Activated CD8-positive, alpha-beta T cell treated with anti-CD3 and anti-CD28 coated beads, Interleukin-2, amount 10 ng/mL, durations not matched to agents 7 days and 5 days (primary cell): ENCODE measurements at regions not wholly inside any gene's neighbourhood (a gene's known extent, or its start where the extent isn't known, plus 50 kb on each side); places are given as distances from the start of the nearest gene placed in this dataset.

Experiments used
- ATAC-seq: fragments of 150-1000 bp; cut with Tn5 transposase; one replicate; pipeline ENCODE4 v1.10.0; 2021; ENCODE audit warnings: moderate library complexity
- CTCF ChIA-PET: fragments of 350-600 bp; sonication (Branson Sonifier 250); formaldehyde crosslinking; loops from one replicate; lab custom pipeline; 2021; ENCODE audit warnings: antibody characterized with exemption; lab: Charles Lee
- POLR2A ChIA-PET: fragments of 350-600 bp; sonication (Branson Sonifier 250); formaldehyde crosslinking; loops from one replicate; lab custom pipeline; 2021; ENCODE audit warnings: antibody characterized with exemption; lab: Charles Lee
- DNase-seq: peaks from one replicate; pipeline ENCODE4 v3.0.0-alpha.2; 2020
- H3K27ac Mint-ChIP-seq: one replicate; pipeline ENCODE4 v1.8.0; 2021; ENCODE audit warnings: mild to moderate bottlenecking, mixed read lengths
- H3K27me3 Mint-ChIP-seq: one replicate; pipeline ENCODE4 v1.8.0; 2021; ENCODE audit warnings: low read depth, mixed read lengths
- H3K36me3 Mint-ChIP-seq: one replicate; pipeline ENCODE4 v1.8.0; 2021; ENCODE audit warnings: low read depth, mixed read lengths
- H3K4me1 Mint-ChIP-seq: one replicate; pipeline ENCODE4 v1.8.0; 2021; ENCODE audit warnings: low read depth, mixed read lengths
- H3K4me3 Mint-ChIP-seq: one replicate; pipeline ENCODE4 v1.8.0; 2021; ENCODE audit warnings: mild to moderate bottlenecking, mixed read lengths
- H3K9me3 Mint-ChIP-seq: one replicate; pipeline ENCODE4 v1.8.0; 2022; ENCODE audit warnings: mixed read lengths; ENCODE audit not compliant: insufficient read depth

GRCh38 chr7:118330388-118330787 is 105.9 kb downstream of the ANKRD7 start:
- POLR2A ChIA-PET, result no interaction called here
- Mint-ChIP-seq H3K9me3 (no peaks in the 10 kb centered on the region), H3K27ac (no peak overlapping the region), H3K4me1 (no peaks in the 10 kb centered on the region), H3K36me3 (no peaks in the 10 kb centered on the region), H3K27me3 (peaks cover 14% of the 10 kb centered on the region), H3K4me3 (no peak overlapping the region)
- CTCF ChIA-PET, result no interaction called here
- DNase-seq (no peak), ATAC-seq (no peak)

DNA sequence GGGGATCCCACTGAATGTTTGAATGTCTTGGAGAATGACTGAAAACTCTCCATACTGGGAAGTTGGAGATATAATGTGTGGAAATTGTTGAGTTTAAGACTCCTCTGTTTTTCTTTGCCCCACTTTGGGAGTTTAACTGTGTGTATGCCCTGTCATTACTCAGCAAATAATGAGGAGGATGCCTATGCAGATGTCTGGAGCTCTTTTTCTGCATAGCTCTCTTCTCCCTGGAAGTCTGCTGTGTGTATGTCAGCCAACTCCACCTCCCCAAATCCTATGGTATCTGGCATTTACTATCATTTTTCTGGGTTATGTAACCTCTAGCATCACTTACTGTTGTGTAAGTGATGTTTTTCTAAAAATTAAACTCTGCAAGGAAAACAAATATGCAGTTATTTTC is 122.2 kb downstream of the ANKRD7 start:
- ChIA-PET CTCF (no interaction called here), POLR2A (no interaction called here)
- no peak overlapping the region for H3K27ac Mint-ChIP-seq
- H3K4me3 Mint-ChIP-seq, result no peak overlapping the region
- DNase-seq (no peak), ATAC-seq (no peak)
- H3K27me3 Mint-ChIP-seq, result peaks cover 2% of the 10 kb centered on the region
- no peaks in the 10 kb centered on the region for H3K9me3 Mint-ChIP-seq
- H3K4me1 Mint-ChIP-seq, result no peaks in the 10 kb centered on the region
- no peaks in the 10 kb centered on the region for H3K36me3 Mint-ChIP-seq

- Mint-ChIP-seq H3K27me3 (peaks cover 2% of the 10 kb centered on the region), H3K36me3 (no peaks in the 10 kb centered on the region), H3K4me3 (no peak overlapping the region), H3K9me3 (no peaks in the 10 kb centered on the region), H3K4me1 (no peaks in the 10 kb centered on the region), H3K27ac (no peak overlapping the region)
- ChIA-PET CTCF (no interaction called here), POLR2A (no interaction called here)
- ATAC-seq, result no peak
- no peak for DNase-seq
These were observed 125.1 kb downstream of the ANKRD7 start for GRCh38 chr7:118349604-118350003.

DNA sequence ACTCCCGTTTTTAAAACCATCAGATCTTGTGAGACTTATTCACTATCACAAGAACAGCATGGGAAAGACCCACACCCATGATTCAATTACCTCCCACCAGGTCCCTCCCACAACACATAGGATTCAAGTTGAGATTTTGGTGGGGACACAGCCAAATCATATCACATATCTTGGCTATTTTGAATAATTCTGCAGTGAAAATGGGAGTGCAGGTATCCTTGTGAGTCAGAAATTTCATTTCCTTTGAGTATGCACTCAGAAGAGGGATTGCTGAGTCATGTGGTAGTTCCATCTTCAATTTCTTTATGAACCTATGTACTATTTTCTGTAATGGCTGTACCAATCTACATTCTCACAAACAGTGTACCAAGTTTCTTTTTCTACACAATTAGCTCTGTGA is 125.8 kb downstream of the ANKRD7 start:
- no peaks in the 10 kb centered on the region for H3K9me3 Mint-ChIP-seq
- ATAC-seq (no peak), DNase-seq (no peak)
- POLR2A ChIA-PET, result no interaction called here
- H3K36me3 Mint-ChIP-seq, result no peaks in the 10 kb centered on the region
- H3K27ac Mint-ChIP-seq, result no peak overlapping the region
- CTCF ChIA-PET, result no interaction called here
- no peaks in the 10 kb centered on the region for H3K4me1 Mint-ChIP-seq
- no peak overlapping the region for H3K4me3 Mint-ChIP-seq
- H3K27me3 Mint-ChIP-seq, result peaks cover 2% of the 10 kb centered on the region

DNA sequence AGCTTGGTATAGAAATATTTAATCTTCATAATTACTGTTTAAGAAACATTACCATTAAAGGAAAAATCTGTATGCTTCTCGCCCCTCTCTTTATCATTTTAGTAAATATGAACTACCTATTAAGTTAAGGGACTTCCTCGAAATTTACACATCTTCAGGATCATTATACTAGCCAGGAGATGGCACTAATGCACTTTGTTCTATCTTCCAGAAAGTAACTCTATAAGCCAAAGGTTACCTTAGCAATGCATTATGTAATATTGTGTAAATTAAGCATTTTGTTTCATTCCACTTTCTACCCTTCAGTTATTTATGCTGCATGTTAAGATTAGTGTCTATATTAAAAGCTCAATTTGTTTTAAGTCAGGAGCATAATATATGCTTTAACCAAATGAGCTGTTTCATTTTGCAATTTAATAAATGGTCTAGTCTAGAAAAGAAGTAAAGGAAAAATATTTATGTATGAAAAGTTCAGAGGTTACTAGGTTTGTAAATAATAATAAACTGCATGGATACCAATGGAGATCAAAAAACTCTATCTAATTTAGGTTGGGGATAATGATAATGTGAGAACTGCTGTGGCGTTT is 128.5 kb downstream of the ANKRD7 start:
- DNase-seq (no peak), ATAC-seq (no peak)
- CTCF ChIA-PET, result no interaction called here
- Mint-ChIP-seq H3K4me1 (no peaks in the 10 kb centered on the region), H3K27ac (no peak overlapping the region), H3K36me3 (no peaks in the 10 kb centered on the region), H3K27me3 (no peaks in the 10 kb centered on the region), H3K4me3 (no peak overlapping the region), H3K9me3 (no peaks in the 10 kb centered on the region)
- POLR2A ChIA-PET, result no interaction called here

GRCh38 chr7:118366363-118366762 is 141.9 kb downstream of the ANKRD7 start:
- no peaks in the 10 kb centered on the region for H3K27me3 Mint-ChIP-seq
- POLR2A ChIA-PET, result no interaction called here
- H3K36me3 Mint-ChIP-seq, result no peaks in the 10 kb centered on the region
- ATAC-seq (no peak), DNase-seq (no peak)
- H3K4me1 Mint-ChIP-seq, result no peaks in the 10 kb centered on the region
- CTCF ChIA-PET, result no interaction called here
- no peaks in the 10 kb centered on the region for H3K9me3 Mint-ChIP-seq
- H3K27ac Mint-ChIP-seq, result no peak overlapping the region
- H3K4me3 Mint-ChIP-seq, result no peak overlapping the region

DNA sequence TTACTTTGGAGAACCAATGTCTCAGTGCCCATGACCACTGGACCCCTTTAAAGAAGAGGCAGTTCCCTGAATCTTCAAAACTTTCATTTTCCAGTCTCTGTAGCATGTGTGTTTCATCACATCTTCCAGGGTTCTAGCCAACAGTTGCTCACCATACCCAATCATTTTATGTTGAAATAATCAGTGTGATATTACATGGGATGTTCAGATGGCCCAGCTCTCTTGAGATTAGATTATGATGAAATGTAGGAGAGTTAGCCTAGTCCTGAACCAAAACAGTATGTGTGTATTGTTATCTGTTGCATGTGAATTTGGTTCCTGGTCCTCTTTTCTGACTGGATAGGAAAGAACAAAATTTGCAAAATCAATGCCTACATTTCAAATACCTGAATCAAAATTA is 144.5 kb downstream of the ANKRD7 start:
- no peak overlapping the region for H3K4me3 Mint-ChIP-seq
- ChIA-PET CTCF (no interaction called here), POLR2A (no interaction called here)
- H3K9me3 Mint-ChIP-seq, result no peaks in the 10 kb centered on the region
- ATAC-seq, result no peak
- peaks cover 3% of the 10 kb centered on the region for H3K27me3 Mint-ChIP-seq
- H3K27ac Mint-ChIP-seq, result no peak overlapping the region
- no peaks in the 10 kb centered on the region for H3K36me3 Mint-ChIP-seq
- no peak for DNase-seq
- no peaks in the 10 kb centered on the region for H3K4me1 Mint-ChIP-seq

GRCh38 chr7:118369987-118370386 is 145.5 kb downstream of the ANKRD7 start:
- CTCF ChIA-PET, result no interaction called here
- Mint-ChIP-seq H3K9me3 (no peaks in the 10 kb centered on the region), H3K27ac (no peak overlapping the region), H3K27me3 (peaks cover 3% of the 10 kb centered on the region), H3K4me1 (no peaks in the 10 kb centered on the region), H3K4me3 (no peak overlapping the region), H3K36me3 (no peaks in the 10 kb centered on the region)
- DNase-seq (no peak), ATAC-seq (no peak)
- POLR2A ChIA-PET, result no interaction called here

- H3K4me1 Mint-ChIP-seq, result no peaks in the 10 kb centered on the region
- H3K36me3 Mint-ChIP-seq, result no peaks in the 10 kb centered on the region
- H3K4me3 Mint-ChIP-seq, result no peak overlapping the region
- no peak for DNase-seq
- ATAC-seq, result no peak
- CTCF ChIA-PET, result no interaction called here
- POLR2A ChIA-PET, result no interaction called here
- H3K9me3 Mint-ChIP-seq, result no peaks in the 10 kb centered on the region
- H3K27me3 Mint-ChIP-seq, result peaks cover 3% of the 10 kb centered on the region
- H3K27ac Mint-ChIP-seq, result no peak overlapping the region
These were observed 148.0 kb downstream of the ANKRD7 start for GRCh38 chr7:118372530-118372929.

GRCh38 chr7:118389629-118390028 is 165.1 kb downstream of the ANKRD7 start:
- ChIA-PET POLR2A (no interaction called here), CTCF (no interaction called here)
- H3K4me1 Mint-ChIP-seq, result no peaks in the 10 kb centered on the region
- no peaks in the 10 kb centered on the region for H3K27me3 Mint-ChIP-seq
- H3K4me3 Mint-ChIP-seq, result no peak overlapping the region
- ATAC-seq (no peak), DNase-seq (no peak)
- H3K9me3 Mint-ChIP-seq, result no peaks in the 10 kb centered on the region
- H3K36me3 Mint-ChIP-seq, result no peaks in the 10 kb centered on the region
- H3K27ac Mint-ChIP-seq, result no peak overlapping the region

DNA sequence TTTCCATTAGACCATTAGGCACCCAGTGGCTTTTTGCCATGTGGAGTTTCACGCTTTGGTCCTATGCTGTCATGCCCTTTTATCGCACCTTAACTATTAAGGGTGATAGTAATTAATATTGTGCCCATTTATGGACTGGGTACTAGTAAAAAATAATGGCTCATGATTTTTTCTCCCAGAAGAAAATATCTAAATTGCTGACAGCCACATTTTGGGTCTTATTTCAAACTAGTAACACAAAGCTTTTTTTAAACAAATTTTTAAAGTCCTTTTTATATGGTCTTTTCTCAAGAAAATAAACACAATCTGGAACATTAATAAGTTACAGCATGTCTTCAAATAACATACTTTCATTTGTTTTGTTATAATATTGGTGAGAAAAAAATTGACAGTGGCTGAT is 179.7 kb downstream of the ANKRD7 start:
- no peaks in the 10 kb centered on the region for H3K36me3 Mint-ChIP-seq
- H3K4me3 Mint-ChIP-seq, result no peak overlapping the region
- ATAC-seq, result no peak
- H3K27ac Mint-ChIP-seq, result no peak overlapping the region
- ChIA-PET CTCF (no interaction called here), POLR2A (no interaction called here)
- no peaks in the 10 kb centered on the region for H3K4me1 Mint-ChIP-seq
- no peak for DNase-seq
- no peaks in the 10 kb centered on the region for H3K27me3 Mint-ChIP-seq
- no peaks in the 10 kb centered on the region for H3K9me3 Mint-ChIP-seq

DNA sequence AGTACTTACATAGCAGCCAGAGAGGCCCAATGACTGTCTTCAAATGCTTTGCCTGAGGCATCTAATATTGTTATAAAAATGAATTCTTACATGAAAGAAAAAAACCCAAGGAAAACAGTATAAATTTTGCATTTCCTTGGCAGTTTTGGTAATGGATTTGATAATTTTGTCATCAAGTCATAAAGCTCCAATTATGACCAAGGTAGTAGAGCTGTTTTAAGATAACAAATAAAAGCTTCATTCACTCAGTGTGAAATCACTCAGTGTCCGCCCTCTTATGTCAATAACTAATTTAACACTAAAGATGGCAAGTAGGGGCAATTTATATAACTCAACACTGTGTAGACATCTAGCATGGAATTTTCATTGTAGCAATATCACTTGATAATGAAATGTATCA is 193.9 kb downstream of the ANKRD7 start:
- H3K4me3 Mint-ChIP-seq, result no peak overlapping the region
- no peaks in the 10 kb centered on the region for H3K27me3 Mint-ChIP-seq
- ChIA-PET POLR2A (no interaction called here), CTCF (no interaction called here)
- ATAC-seq (no peak), DNase-seq (no peak)
- H3K27ac Mint-ChIP-seq, result no peak overlapping the region
- H3K4me1 Mint-ChIP-seq, result no peaks in the 10 kb centered on the region
- H3K9me3 Mint-ChIP-seq, result no peaks in the 10 kb centered on the region
- H3K36me3 Mint-ChIP-seq, result no peaks in the 10 kb centered on the region

- Mint-ChIP-seq H3K27ac (no peak overlapping the region), H3K9me3 (no peaks in the 10 kb centered on the region), H3K4me1 (no peaks in the 10 kb centered on the region), H3K4me3 (no peak overlapping the region), H3K36me3 (no peaks in the 10 kb centered on the region), H3K27me3 (no peaks in the 10 kb centered on the region)
- ChIA-PET CTCF (no interaction called here), POLR2A (no interaction called here)
- no peak for DNase-seq
- ATAC-seq, result no peak
These were observed 196.4 kb downstream of the ANKRD7 start for GRCh38 chr7:118420888-118421287.
